Left colon (tissue), 2 donors: ENCODE measurements at regions not wholly inside any gene's neighbourhood (a gene's known extent, or its start where the extent isn't known, plus 50 kb on each side); places are given as distances from the start of the nearest gene placed in this dataset.
"Not testable (repeated sequence)": the region's sequence is repeated elsewhere in the genome, so short reads cannot be mapped to it uniquely, and the experiment has no call there.

Source experiments
- ATAC-seq: fragments of 200-7000 bp; cut with Tn5 transposase; one replicate; pipeline ENCODE4 v1.9.1; 2020; ENCODE audit warnings: mild to moderate bottlenecking, moderate library complexity
- DNase-seq, 2 donors: peaks; one replicate each; pipeline ENCODE4 v3.0.0-alpha.2; 2020
- intact Hi-C, 2 donors: fragments of 100-400 bp; cut with DNase I in 1 of 2; cut with micrococcal nuclease in 1 of 2; formaldehyde crosslinking; loops; one replicate each; pipeline versions ENCODE4 v1.11.2 to v1.14.0; 2022; cut with DNase I, micrococcal nuclease
- donor health status: DM: no; HTN: no; CAD: no.
- donor health status: DM: yes; HTN: yes; CAD: no.

DNA sequence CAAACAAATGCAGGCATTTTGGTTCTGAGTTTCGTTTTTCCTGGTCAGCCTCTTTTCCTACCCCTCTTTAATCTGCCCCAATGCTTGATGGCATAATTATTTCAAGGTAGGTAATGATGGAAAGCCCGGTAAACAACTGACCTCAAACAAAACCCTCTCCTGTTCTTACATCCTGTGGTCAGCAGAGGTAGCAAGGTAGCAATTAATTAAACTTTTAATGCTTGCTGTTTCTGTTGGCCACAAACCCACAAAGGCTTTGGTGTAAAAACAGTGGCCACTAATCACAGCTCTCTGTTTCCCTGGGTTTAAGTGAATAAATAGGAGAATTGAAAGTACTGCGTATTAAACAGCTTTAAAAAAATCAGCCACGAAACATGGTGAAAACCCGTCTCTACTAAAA is 261.5 kb upstream of the SOX4 start:
- intact Hi-C loops: no loop called here
- DNase-seq: no peak
- ATAC-seq: no peak

- ATAC-seq (no peak), DNase-seq (no peak)
- intact Hi-C loops: no loop called here
Observed at GRCh38 chr6:21332660-21333059, 260.9 kb upstream of the SOX4 start.

GRCh38 chr6:21333715-21334114 is 259.8 kb upstream of the SOX4 start:
- ATAC-seq: no peak
- intact Hi-C loops: no loop called here
- DNase-seq: no peak

- DNase-seq (no peak), ATAC-seq (no peak)
- intact Hi-C loops: no loop called here
Observed at GRCh38 chr6:21334651-21335050, 258.9 kb upstream of the SOX4 start.

GRCh38 chr6:21335591-21335990 is 258.0 kb upstream of the SOX4 start:
- intact Hi-C loops: no loop called here
- no peak for ATAC-seq
- no peak for DNase-seq

DNA sequence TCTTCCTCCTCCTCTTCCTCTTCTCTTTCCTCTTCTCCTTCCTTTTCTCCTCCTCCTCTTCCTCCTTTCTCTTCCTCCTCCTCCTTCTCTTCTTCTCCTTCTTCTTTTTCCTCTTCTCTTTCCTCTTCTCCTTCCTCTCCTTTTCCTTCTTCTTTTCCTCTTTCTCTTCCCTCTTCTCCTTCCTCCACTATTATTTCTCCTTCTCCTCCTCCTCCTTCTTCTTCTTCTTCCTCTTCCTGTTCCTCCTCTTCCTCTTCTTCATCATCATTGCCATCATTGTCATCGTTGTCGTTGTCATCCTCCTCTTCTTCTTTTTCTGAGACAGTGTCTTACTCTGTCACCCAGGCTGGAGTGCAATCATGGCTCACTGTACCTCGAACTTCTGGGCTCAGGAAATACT is 256.3 kb upstream of the SOX4 start:
- intact Hi-C loops: no loop called here
- DNase-seq (no peak), ATAC-seq (no peak)

- ATAC-seq (no peak), DNase-seq (no peak)
- intact Hi-C loops: no loop called here
Observed at GRCh38 chr6:21340573-21340972, 253.0 kb upstream of the SOX4 start.

DNA sequence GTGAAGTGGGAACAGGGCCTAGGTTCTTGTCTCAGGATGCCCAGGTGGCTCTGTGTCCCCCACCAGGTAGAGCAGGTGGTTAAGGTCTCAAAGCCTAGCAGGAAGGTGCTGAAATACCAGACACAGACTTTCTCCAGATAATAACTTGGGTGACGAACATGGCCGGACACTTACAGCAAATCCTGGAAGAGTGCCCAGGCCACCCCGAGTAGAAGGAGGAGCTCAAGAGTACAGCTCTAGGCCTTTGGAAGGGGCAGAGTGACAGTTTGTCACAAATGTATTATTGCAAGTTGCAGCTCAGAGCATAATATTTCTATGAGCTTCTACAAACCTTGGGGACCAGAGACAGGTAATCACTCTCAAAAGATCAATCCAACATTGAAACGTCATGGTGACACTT is 251.6 kb upstream of the SOX4 start:
- no peak for ATAC-seq

GRCh38 chr6:21342501-21342900 is 251.1 kb upstream of the SOX4 start:
- no peak for ATAC-seq
- intact Hi-C loops: no loop called here
- no peak for DNase-seq

More for the DNA sequence above, 251.6 kb upstream of the SOX4 start:
- DNase-seq: no peak
- intact Hi-C loops: no loop called here

DNA sequence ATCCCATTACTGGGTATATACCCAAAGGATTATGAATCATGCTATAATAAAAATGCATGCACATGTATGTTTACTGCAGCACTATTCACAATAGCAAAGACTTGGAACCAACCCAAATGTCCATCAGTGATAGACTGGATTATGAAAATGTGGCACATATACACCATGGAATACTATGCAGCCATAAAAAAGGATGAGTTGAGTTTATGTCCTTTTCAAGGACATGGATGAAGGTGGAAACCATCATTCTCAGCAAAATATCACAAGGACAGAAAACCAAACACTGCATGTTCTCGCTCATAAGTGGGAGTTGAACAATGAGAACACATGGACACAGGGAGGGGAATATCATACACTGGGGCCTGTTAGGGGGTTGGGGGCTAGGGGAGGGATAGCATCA is 247.8 kb upstream of the SOX4 start:
- intact Hi-C loops, DNase-seq, ATAC-seq: not testable (repeated sequence)

DNA sequence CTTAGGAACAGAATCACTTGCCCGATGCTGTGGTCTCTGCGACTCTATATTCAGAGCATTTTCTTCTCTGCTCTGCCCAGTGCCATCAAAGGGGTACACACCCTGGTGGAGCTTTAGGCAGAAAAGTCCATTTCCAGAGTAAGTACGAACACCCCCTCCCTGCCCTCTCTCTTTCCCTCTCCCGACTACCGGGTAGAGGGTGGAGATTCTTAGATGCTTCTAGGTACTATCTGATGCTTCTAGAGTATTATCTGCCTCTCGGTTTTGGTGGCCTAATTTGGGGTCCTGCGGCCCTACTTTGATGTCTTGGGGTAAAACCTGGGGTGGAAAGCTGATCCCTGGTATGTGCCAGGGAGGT is 245.4 kb upstream of the SOX4 start:
- intact Hi-C loops: no loop called here
- no peak for ATAC-seq
- no peak for DNase-seq

- no peak for ATAC-seq
- intact Hi-C loops: no loop called here
- DNase-seq: no peak
Observed at GRCh38 chr6:21348504-21349195, 244.9 kb upstream of the SOX4 start.

DNA sequence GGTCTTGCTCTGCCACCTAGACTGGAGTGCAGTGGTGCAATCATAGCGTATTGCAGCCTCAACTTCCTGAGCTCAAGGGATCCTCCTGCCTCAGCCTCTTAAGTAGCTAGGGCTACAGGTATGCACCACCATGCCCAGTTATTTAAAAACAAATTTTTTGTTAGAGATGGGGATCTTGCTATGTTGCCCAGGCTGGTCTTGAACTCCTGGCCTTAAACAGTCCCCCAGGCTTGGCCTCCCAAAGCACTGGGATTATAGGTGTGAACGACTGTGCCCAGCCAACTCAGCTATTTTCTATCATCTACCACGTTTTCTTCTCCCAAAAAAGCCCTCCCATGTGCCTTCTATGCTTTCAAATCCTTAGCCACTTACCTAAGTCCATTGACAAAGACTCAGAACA is 243.7 kb upstream of the SOX4 start:
- DNase-seq (no peak), ATAC-seq (no peak)
- intact Hi-C loops: no loop called here

DNA sequence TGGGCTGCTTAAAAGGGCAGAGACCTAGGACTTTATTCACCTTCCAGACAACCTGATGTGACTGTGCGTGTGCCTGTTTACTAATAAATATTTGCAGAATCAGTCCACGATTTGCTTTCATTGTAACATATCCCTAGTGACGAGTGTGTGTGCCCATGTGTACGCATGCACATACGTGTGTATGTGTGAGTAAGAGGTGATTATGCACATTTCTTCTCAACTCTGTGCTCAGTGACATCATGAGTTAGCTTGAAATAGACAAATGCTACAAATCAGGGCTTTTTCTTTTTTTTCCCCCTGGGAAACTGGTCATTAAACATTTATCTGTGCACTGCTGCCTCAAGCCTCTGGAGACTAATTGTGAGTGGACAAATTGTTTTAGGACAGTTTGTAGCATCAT is 242.6 kb upstream of the SOX4 start:
- intact Hi-C loops: no loop called here
- ATAC-seq (no peak), DNase-seq (no peak)

DNA sequence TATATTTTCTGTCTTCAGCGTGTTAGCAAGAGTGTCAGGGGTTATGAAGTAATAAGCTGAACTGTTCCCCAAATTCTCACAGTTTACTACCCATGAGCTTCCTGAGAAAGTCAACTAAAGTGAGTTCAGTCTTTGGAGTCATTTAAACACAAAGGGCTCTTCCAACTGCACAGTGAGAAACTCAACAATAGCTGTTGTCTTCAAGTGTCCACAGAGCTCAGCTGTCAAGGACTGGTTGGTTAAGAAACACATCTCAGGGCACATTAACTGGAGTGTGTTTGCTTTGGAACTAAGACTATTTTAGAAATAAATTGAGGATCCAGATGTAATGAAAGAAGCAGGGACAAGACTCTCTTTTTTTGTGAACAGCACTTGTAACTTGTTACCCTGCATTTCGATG is 241.4 kb upstream of the SOX4 start:
- intact Hi-C loops: no loop called here

GRCh38 chr6:21354805-21355238 is 238.7 kb upstream of the SOX4 start:
- intact Hi-C loops: no loop called here
- DNase-seq (peak in 1 of 2 donors; percentile 13), ATAC-seq (peak; percentile 90)

More for the DNA sequence above, 241.4 kb upstream of the SOX4 start:
- ATAC-seq (no peak), DNase-seq (no peak)

DNA sequence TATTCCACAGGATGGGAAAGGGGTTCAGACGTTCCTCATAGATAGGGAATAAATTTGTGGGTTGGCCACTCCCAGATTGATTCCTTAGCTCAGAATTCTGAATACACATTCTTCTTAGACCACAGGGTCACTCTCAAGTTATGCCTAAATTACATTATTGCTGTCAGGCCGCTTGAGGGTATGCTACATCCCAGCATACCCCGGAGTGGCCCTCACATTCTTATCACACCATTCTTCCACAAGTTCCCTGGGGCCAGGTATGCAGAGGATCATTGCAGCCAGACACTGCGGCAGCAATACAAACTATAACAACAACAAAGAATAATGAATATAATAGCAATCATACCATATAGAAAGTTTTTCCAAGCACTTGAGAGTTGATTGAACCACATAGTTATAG is 237.9 kb upstream of the SOX4 start:
- no peak for ATAC-seq
- intact Hi-C loops: no loop called here
- no peak for DNase-seq

- DNase-seq (no peak), ATAC-seq (no peak)
- intact Hi-C loops: no loop called here
Observed at GRCh38 chr6:21357262-21357661, 236.3 kb upstream of the SOX4 start.

GRCh38 chr6:21359926-21360325 is 233.6 kb upstream of the SOX4 start:
- ATAC-seq: no peak
- no peak for DNase-seq
- intact Hi-C loops: no loop called here

GRCh38 chr6:21360336-21360735 is 233.2 kb upstream of the SOX4 start:
- peak; percentile 58 to 62 for DNase-seq
- peak; percentile 95 for ATAC-seq
- intact Hi-C loops: no loop called here

DNA sequence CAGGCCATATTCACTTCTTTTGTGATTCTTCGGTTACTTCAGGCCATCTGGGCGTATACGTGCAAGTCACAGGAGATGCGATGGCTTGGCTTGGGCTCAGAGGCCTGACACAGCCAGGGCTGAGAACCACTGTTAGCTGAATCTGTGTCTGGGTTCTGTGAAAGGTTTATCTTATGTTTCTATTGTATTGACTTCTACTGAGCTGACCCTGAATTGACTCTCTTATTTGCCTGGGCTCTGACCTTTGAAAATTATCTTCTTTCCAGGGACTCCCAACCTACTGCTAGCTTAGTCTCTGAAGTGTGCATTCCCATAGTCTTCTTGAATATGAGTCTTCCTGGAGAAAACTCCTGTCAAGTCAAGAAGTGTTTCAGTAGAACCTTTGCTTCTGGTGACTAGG is 226.4 kb upstream of the SOX4 start:
- intact Hi-C loops: no loop called here
- no peak for ATAC-seq
- DNase-seq: no peak
